ENCODE measurements at regions not wholly inside any gene's neighbourhood (a gene's known extent, or its start where the extent isn't known, plus 50 kb on each side); places are given as distances from the start of the nearest gene placed in this dataset.

DNA sequence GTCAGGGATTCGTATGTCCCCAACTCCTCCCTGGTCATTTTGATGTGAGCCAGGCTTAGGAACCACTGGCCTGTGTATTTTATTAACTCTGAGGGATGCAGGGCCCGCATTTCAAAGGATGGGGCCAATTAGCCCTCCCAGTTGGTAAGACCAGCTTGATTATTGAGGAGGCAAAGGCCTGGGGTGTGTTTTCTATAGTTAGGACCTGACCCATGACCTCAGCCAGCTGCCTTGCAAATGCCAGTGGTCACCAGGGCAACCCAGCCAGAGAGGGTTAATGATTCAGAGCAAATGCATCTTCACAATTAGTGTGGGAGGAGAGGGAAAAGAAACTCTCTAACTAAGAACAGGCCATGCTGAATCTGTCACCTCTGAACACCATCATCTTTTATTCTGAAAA, 835.4 kb downstream of the MAFB start (continued):
- TF ChIP-seq, protein P1, sequence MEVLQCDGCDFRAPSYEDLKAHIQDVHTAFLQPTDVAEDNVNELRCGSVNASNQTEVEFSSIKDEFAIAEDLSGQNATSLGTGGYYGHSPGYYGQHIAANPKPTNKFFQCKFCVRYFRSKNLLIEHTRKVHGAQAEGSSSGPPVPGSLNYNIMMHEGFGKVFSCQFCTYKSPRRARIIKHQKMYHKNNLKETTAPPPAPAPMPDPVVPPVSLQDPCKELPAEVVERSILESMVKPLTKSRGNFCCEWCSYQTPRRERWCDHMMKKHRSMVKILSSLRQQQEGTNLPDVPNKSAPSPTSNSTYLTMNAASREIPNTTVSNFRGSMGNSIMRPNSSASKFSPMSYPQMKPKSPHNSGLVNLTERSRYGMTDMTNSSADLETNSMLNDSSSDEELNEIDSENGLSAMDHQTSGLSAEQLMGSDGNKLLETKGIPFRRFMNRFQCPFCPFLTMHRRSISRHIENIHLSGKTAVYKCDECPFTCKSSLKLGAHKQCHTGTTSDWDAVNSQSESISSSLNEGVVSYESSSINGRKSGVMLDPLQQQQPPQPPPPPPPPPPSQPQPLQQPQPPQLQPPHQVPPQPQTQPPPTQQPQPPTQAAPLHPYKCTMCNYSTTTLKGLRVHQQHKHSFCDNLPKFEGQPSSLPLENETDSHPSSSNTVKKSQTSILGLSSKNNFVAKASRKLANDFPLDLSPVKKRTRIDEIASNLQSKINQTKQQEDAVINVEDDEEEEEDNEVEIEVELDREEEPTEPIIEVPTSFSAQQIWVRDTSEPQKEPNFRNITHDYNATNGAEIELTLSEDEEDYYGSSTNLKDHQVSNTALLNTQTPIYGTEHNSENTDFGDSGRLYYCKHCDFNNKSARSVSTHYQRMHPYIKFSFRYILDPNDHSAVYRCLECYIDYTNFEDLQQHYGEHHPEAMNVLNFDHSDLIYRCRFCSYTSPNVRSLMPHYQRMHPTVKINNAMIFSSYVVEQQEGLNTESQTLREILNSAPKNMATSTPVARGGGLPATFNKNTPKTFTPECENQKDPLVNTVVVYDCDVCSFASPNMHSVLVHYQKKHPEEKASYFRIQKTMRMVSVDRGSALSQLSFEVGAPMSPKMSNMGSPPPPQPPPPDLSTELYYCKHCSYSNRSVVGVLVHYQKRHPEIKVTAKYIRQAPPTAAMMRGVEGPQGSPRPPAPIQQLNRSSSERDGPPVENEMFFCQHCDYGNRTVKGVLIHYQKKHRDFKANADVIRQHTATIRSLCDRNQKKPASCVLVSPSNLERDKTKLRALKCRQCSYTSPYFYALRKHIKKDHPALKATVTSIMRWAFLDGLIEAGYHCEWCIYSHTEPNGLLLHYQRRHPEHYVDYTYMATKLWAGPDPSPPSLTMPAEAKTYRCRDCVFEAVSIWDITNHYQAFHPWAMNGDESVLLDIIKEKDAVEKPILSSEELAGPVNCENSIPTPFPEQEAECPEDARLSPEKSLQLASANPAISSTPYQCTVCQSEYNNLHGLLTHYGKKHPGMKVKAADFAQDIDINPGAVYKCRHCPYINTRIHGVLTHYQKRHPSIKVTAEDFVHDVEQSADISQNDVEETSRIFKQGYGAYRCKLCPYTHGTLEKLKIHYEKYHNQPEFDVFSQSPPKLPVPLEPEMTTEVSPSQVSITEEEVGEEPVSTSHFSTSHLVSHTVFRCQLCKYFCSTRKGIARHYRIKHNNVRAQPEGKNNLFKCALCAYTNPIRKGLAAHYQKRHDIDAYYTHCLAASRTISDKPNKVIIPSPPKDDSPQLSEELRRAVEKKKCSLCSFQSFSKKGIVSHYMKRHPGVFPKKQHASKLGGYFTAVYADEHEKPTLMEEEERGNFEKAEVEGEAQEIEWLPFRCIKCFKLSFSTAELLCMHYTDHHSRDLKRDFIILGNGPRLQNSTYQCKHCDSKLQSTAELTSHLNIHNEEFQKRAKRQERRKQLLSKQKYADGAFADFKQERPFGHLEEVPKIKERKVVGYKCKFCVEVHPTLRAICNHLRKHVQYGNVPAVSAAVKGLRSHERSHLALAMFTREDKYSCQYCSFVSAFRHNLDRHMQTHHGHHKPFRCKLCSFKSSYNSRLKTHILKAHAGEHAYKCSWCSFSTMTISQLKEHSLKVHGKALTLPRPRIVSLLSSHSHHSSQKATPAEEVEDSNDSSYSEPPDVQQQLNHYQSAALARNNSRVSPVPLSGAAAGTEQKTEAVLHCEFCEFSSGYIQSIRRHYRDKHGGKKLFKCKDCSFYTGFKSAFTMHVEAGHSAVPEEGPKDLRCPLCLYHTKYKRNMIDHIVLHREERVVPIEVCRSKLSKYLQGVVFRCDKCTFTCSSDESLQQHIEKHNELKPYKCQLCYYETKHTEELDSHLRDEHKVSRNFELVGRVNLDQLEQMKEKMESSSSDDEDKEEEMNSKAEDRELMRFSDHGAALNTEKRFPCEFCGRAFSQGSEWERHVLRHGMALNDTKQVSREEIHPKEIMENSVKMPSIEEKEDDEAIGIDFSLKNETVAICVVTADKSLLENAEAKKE (CRISPR knock-in tag; IDR thresholded peaks at IDR 0.05), result no peak
- no peak for TF ChIP-seq POLR2AphosphoS5 (IDR thresholded peaks at IDR 0.05; ENCODE audit: low read depth)

DNA sequence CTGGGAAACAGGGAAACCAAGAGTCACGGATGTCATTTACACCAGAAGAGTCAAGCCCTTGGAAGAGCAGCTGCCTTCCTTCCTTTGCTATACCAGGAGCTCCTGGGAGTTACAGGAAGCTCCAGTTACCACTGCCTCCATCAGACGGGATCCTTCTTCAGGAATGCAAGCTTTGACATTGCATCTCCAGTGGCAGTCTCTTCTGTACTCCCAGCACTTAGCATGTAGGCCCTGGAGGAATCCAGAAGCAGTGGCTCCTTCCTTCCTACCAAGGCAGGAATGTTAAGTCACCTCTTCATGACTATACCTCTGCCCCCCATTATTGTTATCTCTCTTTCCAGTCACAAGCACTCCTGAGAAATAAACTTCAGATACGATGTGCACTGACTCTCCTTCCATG, 836.0 kb downstream of the MAFB start:
- no peak overlapping the region for H3K4me2 ChIP-seq
- H3K79me2 ChIP-seq (replicated peaks; ENCODE audit: insufficient read depth), result no peaks in the 10 kb centered on the region
- Mint-ChIP-seq H3K4me1 (peaks cover 16% of the 10 kb centered on the region), H3K27me3 (ENCODE audit: insufficient read depth, low read depth, poor library complexity) (peaks cover 4% of the 10 kb centered on the region), H3K36me3 (ENCODE audit: low read depth) (no peaks in the 10 kb centered on the region), H3K27ac (no peak overlapping the region), H3K9me3 (no peaks in the 10 kb centered on the region), H3K4me3 (no peak overlapping the region)
- no peaks in the 10 kb centered on the region for H4K20me1 ChIP-seq (replicated peaks; ENCODE audit: insufficient read depth)
- 0 out of 2 replicates have a peak, but pooled peaks cover 10% of the 10 kb centered on the region for H3K9me2 ChIP-seq (ENCODE audit: insufficient read depth)
- TF ChIP-seq, protein P1 (CRISPR knock-in tag; IDR thresholded peaks at IDR 0.05), result 0 out of 2 replicates have a peak, but pooled peaks have one; percentile 8
- no peak for TF ChIP-seq ZNF114 (CRISPR knock-in tag; IDR thresholded peaks at IDR 0.05)
- no peak overlapping the region for H2AFZ ChIP-seq
- DNase-seq (ENCODE audit: low spot score) (peak; percentile 19), ATAC-seq (peak; percentile 24)
- no peaks in the 10 kb centered on the region; the same call in 1 of the 2 replicates for H3K4me1 ChIP-seq (ENCODE audit: insufficient read depth)
- H3K4me3 ChIP-seq, result no peak overlapping the region
- no peaks in the 10 kb centered on the region for H3K36me3 ChIP-seq (ENCODE audit: insufficient read depth)
- H3F3A ChIP-seq (replicated peaks; ENCODE audit: low read depth), result no peaks in the 10 kb centered on the region
- no peak overlapping the region for H3K27ac ChIP-seq (ENCODE audit: low read depth)
- H3K27me3 ChIP-seq (ENCODE audit: insufficient read depth), result no peaks in the 10 kb centered on the region
